Ovary (tissue), 7 donors: ENCODE measurements at regions not wholly inside any gene's neighbourhood (a gene's known extent, or its start where the extent isn't known, plus 50 kb on each side); places are given as distances from the start of the nearest gene placed in this dataset.

Source experiments
- DNase-seq, 5 donors: peaks; one replicate each; pipeline ENCODE4 v3.0.0-alpha.2; 2019 to 2020
- H3K27ac ChIP-seq, 2 donors: fragments of 200-600 bp; one replicate each; pipeline versions ENCODE4 v1.5.1 to v1.8.0; 2019 to 2022
- H3K27me3 ChIP-seq: fragments of 200-600 bp; one replicate; pipeline ENCODE4 v1.8.0; 2022
- H3K36me3 ChIP-seq: fragments of 200-600 bp; sonication (generic); one replicate; pipeline ENCODE4 v1.5.1; 2019
- H3K4me1 ChIP-seq: one replicate; pipeline ENCODE4 v1.8.1; 2013; ENCODE audit warnings: mild to moderate bottlenecking, moderate library complexity; ENCODE audit not compliant: insufficient read depth
- H3K4me3 ChIP-seq: fragments of 200-600 bp; sonication (generic); one replicate; pipeline ENCODE4 v1.5.1; 2017
- H3K9me3 ChIP-seq, 2 donors: fragments of 200-600 bp in 1 of 2; sonication (generic) in 1 of 2; one replicate each; pipeline versions ENCODE4 v1.5.1 to v1.8.1; 2013 to 2019; ENCODE audit warnings: mild to moderate bottlenecking in 1 of 2, moderate library complexity in 1 of 2
- CTCF ChIP-seq, 3 donors: fragments of 450-650 bp in 2 of 3; fragments of 200-600 bp in 1 of 3; IDR thresholded peaks; one replicate each; pipeline versions ENCODE4 v1.5.1 to v1.8.0; 2016 to 2022; ENCODE audit warnings: antibody characterized with exemption in 3 of 3, mild to moderate bottlenecking in 1 of 3
- EP300 ChIP-seq: sonication (generic); formaldehyde crosslinking; IDR thresholded peaks from one replicate; pipeline ENCODE4 v1.6.1; 2017; ENCODE audit warnings: antibody characterized with exemption
- POLR2A ChIP-seq: fragments of 450-650 bp; IDR thresholded peaks from one replicate; pipeline ENCODE4 v1.6.1; 2017; ENCODE audit warnings: antibody characterized with exemption, mild to moderate bottlenecking, moderate library complexity
- WGBS, 3 donors: extraction: QIAGEN DNeasy Blood & Tissue Kit in 1 of 3; methylation state at CpG; one replicate each; pipeline versions ENCODE4 v1.1.5 to v1.1.7; 2013 to 2017; 5-methylcytosine and 5-hydroxymethylcytosine counted together
- intact Hi-C, 4 donors: fragments of 100-400 bp; cut with DNase I; formaldehyde crosslinking; loops; one replicate each; pipeline versions ENCODE4 v1.11.0 to v1.15.1; 2022 to 2023
- donor health status: DM: no; HTN: no; CAD: no; lungs with moderate emphysema.
- donor health status: DM: no; HTN: no; CAD: no.
- donor health status: Bipolar disorder and iron deficiency.
- donor health status: DM: no; HTN: no; CAD: no.
- donor health status: DM: yes; HTN: yes; CAD: no.

- Histone ChIP-seq H3K4me1 (no peaks in the 10 kb centered on the region), H3K9me3 (no peaks in the 10 kb centered on the region), H3K36me3 (no peaks in the 10 kb centered on the region), H3K4me3 (no peak overlapping the region), H3K27me3 (no peaks in the 10 kb centered on the region), H3K27ac (no peak overlapping the region)
- TF ChIP-seq CTCF (IDR thresholded peaks at IDR 0.05), result no peak
- no peak for TF ChIP-seq EP300
- no peak for TF ChIP-seq POLR2A
- DNase-seq, result no peak
- intact Hi-C loops, result no loop called here
- WGBS, 3 donors, result 72 to 84% (median 81%) methylated on average over 2 of the region's 2 CpGs
These were observed 85.1 kb upstream of the ATXN1 start for GRCh38 chr6:16846399-16846778.

GRCh38 chr6:16844183-16844582 lies 82.9 kb upstream of the ATXN1 start:
- intact Hi-C loops, result no loop called here
- WGBS, 3 donors, result 75 to 82% (median 80%) methylated on average over 5 of the region's 5 CpGs
- TF ChIP-seq EP300 (no peak), CTCF (IDR thresholded peaks at IDR 0.05) (no peak), POLR2A (no peak)

GRCh38 chr6:16842676-16843075 lies 81.4 kb upstream of the ATXN1 start:
- intact Hi-C loops, result no loop called here
- TF ChIP-seq EP300 (no peak), CTCF (IDR thresholded peaks at IDR 0.05) (no peak), POLR2A (no peak)
- no peak for DNase-seq
- no peaks in the 10 kb centered on the region for H3K9me3 ChIP-seq
- no peaks in the 10 kb centered on the region for H3K4me1 ChIP-seq
- H3K27me3 ChIP-seq, result no peaks in the 10 kb centered on the region
- no peaks in the 10 kb centered on the region for H3K36me3 ChIP-seq
- WGBS, 3 donors, result 93 to 95% (median 95%) methylated on average over 4 of the region's 4 CpGs
- no peak overlapping the region for H3K27ac ChIP-seq
- H3K4me3 ChIP-seq, result no peak overlapping the region

More at GRCh38 chr6:16844183-16844582, 82.9 kb upstream of the ATXN1 start:
- H3K4me1 ChIP-seq, result no peaks in the 10 kb centered on the region
- no peaks in the 10 kb centered on the region for H3K9me3 ChIP-seq
- DNase-seq, result no peak
- no peak overlapping the region for H3K27ac ChIP-seq
- H3K4me3 ChIP-seq, result no peak overlapping the region
- H3K36me3 ChIP-seq, result no peaks in the 10 kb centered on the region
- H3K27me3 ChIP-seq, result no peaks in the 10 kb centered on the region

- H3K4me1 ChIP-seq, result no peaks in the 10 kb centered on the region
- no peaks in the 10 kb centered on the region for H3K36me3 ChIP-seq
- H3K27ac ChIP-seq, result no peak overlapping the region
- H3K4me3 ChIP-seq, result no peak overlapping the region
- no peak for DNase-seq
- 78 to 90% (median 89%) methylated on average over 7 of the region's 7 CpGs for WGBS, 3 donors
- no peaks in the 10 kb centered on the region for H3K9me3 ChIP-seq
- no peaks in the 10 kb centered on the region for H3K27me3 ChIP-seq
- intact Hi-C loops, result no loop called here
- TF ChIP-seq EP300 (no peak), CTCF (IDR thresholded peaks at IDR 0.05) (no peak), POLR2A (no peak)
These were observed 80.0 kb upstream of the ATXN1 start for GRCh38 chr6:16841241-16841640.

- no peak for DNase-seq
- Histone ChIP-seq H3K36me3 (no peaks in the 10 kb centered on the region), H3K4me1 (no peaks in the 10 kb centered on the region), H3K27ac (no peak overlapping the region), H3K4me3 (no peak overlapping the region), H3K9me3 (no peaks in the 10 kb centered on the region), H3K27me3 (no peaks in the 10 kb centered on the region)
- TF ChIP-seq CTCF (IDR thresholded peaks at IDR 0.05), result no peak
- no peak for TF ChIP-seq POLR2A
- TF ChIP-seq EP300, result no peak
- 84 to 87% (median 86%) methylated on average over 2 of the region's 2 CpGs for WGBS, 3 donors
- intact Hi-C loops, result no loop called here
These were observed 79.5 kb upstream of the ATXN1 start for GRCh38 chr6:16840725-16841124.
